WERI-Rb-1 (cell line): ENCODE measurements at regions not wholly inside any gene's neighbourhood (a gene's known extent, or its start where the extent isn't known, plus 50 kb on each side); places are given as distances from the start of the nearest gene placed in this dataset.
A peak's percentile ranks its signal among the peaks of the same experiment; 100 is the strongest.
"Not testable (repeated sequence)": the region's sequence is repeated elsewhere in the genome, so short reads cannot be mapped to it uniquely, and the experiment has no call there.

Source experiments
- DNase-seq: peaks from one replicate; pipeline ENCODE4 v3.0.0-alpha.2; 2020
- H3K27ac ChIP-seq: fragments of 250-450 bp; sonication (Bioruptor Pico); 2 replicates; pipeline ENCODE4 v1.5.1; 2020; ENCODE audit warnings: mild to moderate bottlenecking, moderate library complexity
- H3K27me3 ChIP-seq: fragments of 250-450 bp; sonication (Bioruptor Pico); 2 replicates; pipeline ENCODE4 v1.5.1; 2021; ENCODE audit warnings: mild to moderate bottlenecking, low read depth, moderate library complexity; ENCODE audit not compliant: insufficient read depth, severe bottlenecking
- H3K36me3 ChIP-seq: fragments of 250-450 bp; sonication (Bioruptor Pico); 2 replicates; pipeline ENCODE4 v1.5.1; 2020; ENCODE audit warnings: mild to moderate bottlenecking, moderate library complexity
- H3K4me3 ChIP-seq: 2 replicates; pipeline ENCODE4 v1.5.1; 2011; ENCODE audit warnings: low read depth, mild to moderate bottlenecking, control low read depth, low read length
- H3K9me3 ChIP-seq: fragments of 250-450 bp; sonication (Bioruptor Pico); 2 replicates; pipeline ENCODE4 v1.5.1; 2021; ENCODE audit warnings: mild to moderate bottlenecking, moderate library complexity; ENCODE audit not compliant: severe bottlenecking
- TF ChIP-seq, protein P1 (sequence below): IDR thresholded peaks from 2 replicates; pipeline ENCODE4 v1.5.1; 2011; ENCODE audit warnings: low read depth, mild to moderate bottlenecking, control low read depth, inconsistent platforms, low read length

DNA sequence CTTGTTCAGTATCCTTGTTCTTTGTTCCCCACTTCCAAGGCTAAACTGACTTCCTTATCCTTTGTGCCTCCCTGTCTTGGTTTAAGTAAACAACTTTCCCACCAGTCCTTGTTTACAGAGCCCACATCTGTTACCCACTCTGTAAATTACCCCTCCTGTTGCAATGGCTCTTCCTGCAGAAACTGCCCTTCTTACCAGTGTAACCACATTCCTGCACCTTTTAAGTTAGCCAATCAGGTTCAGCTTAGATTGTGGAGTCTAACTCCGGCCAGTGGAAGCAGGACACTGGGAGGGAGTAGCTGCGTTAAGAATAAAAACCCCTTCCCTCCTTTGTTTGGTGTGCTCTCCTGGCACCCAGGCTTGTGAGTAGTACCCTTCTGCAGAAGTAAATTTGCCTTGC is 360.9 kb downstream of the PRDM5 start:
- TF ChIP-seq, protein P1, sequence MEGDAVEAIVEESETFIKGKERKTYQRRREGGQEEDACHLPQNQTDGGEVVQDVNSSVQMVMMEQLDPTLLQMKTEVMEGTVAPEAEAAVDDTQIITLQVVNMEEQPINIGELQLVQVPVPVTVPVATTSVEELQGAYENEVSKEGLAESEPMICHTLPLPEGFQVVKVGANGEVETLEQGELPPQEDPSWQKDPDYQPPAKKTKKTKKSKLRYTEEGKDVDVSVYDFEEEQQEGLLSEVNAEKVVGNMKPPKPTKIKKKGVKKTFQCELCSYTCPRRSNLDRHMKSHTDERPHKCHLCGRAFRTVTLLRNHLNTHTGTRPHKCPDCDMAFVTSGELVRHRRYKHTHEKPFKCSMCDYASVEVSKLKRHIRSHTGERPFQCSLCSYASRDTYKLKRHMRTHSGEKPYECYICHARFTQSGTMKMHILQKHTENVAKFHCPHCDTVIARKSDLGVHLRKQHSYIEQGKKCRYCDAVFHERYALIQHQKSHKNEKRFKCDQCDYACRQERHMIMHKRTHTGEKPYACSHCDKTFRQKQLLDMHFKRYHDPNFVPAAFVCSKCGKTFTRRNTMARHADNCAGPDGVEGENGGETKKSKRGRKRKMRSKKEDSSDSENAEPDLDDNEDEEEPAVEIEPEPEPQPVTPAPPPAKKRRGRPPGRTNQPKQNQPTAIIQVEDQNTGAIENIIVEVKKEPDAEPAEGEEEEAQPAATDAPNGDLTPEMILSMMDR: no peak
- Histone ChIP-seq H3K27ac (no peak overlapping the region), H3K4me3 (no peak overlapping the region), H3K36me3 (no peaks in the 10 kb centered on the region), H3K27me3 (no peaks in the 10 kb centered on the region), H3K9me3 (peaks cover 3% of the 10 kb centered on the region)
- DNase-seq: no peak

DNA sequence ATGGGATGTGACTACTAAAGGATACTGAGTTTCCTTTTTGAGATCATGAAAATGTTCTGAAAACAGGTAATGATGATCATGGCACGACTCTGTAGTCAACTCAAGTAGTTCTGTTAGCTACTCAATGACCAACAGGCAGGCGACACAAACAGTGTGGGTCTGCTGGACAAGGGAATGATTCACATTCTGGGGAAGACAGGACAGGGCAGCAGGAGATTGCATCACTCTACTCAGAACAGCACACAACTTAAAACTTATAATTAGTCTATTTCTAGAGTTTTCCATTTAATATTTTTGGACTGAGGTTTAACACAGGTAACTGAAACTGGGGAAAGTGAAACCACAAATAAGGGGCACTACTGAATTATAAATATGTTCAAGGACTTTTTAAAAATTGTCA is 365.2 kb downstream of the PRDM5 start:
- TF ChIP-seq, protein P1: no peak
- no peaks in the 10 kb centered on the region for H3K36me3 ChIP-seq
- peaks cover 3% of the 10 kb centered on the region for H3K9me3 ChIP-seq
- H3K27me3 ChIP-seq: no peaks in the 10 kb centered on the region
- no peak for DNase-seq
- H3K27ac ChIP-seq: no peak overlapping the region
- H3K4me3 ChIP-seq: no peak overlapping the region

DNA sequence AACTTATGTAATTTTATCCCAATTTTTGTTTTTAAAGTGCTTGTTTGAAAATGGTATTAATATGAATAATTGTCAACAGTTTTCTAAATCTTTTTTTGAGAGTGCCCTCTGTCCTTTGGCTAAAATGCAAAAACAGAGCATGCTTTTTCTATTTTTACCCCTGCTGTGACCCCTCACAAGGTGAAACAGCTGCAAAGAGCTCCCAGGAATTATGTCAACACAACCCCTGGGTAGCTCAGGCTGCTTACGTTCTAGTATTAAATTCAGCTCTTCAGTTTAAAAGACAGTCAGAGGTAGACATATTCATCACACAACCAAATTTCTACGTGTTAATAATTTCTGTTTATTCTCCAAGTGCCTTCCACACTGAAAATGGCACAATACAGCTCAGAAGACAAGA is 367.5 kb downstream of the PRDM5 start:
- TF ChIP-seq, protein P1: no peak
- H3K9me3 ChIP-seq: no peaks in the 10 kb centered on the region
- H3K36me3 ChIP-seq: no peaks in the 10 kb centered on the region
- H3K27me3 ChIP-seq: no peaks in the 10 kb centered on the region
- no peak overlapping the region for H3K4me3 ChIP-seq
- no peak for DNase-seq
- H3K27ac ChIP-seq: no peak overlapping the region

DNA sequence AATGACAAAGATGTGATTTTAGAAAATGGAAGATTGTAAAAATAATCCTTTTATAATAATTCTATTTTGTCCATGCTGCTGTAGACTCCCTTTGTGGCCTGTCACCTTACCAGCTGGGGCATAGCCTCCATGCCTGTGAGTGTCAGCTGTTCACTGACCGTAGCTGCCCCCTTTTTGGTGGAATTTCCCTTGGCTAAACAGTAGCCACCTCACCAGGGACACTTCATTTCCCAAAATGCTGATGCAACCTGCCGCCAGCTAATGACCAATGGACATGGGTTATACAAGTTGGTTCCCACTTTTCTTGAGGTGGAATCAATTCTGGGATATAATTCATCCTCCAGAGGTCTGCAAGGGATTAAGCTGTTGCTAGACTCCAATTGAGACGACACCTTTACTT is 368.4 kb downstream of the PRDM5 start:
- Histone ChIP-seq H3K27ac (no peak overlapping the region), H3K27me3 (no peaks in the 10 kb centered on the region), H3K36me3 (no peaks in the 10 kb centered on the region), H3K4me3 (no peak overlapping the region), H3K9me3 (no peaks in the 10 kb centered on the region)
- TF ChIP-seq, protein P1: no peak
- no peak for DNase-seq

DNA sequence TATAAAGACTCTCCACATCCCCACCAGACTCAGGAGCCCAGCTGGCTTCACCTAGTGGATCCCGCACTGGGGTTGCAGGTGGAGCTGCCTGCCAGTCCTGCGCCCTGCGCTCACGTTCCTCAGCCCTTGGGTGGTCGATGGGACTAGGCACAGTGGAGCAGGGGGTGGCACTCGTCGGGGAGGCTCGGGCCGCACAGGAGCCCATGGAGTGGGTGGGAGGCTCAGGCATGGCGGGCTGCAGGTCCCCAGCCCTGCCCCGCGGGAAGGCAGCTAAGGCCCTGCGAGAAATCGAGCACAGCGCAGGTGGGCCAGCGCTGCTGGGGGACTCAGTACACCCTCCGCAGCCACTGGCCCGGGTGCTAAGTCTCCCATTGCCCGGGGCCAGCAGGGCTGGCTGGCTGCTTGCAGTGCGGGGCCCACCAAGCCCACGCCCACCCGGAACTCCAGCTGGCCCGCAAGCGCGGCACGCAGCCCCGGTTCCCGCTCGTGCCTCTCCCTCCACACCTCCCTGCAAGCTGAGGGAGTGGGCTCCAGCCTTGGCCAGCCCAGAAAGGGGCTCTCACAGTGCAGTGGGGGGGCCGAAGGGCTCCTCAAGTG is 371.8 kb downstream of the PRDM5 start:
- not testable (repeated sequence) for H3K4me3 ChIP-seq, DNase-seq, H3K27ac ChIP-seq, H3K36me3 ChIP-seq, H3K9me3 ChIP-seq, H3K27me3 ChIP-seq

DNA sequence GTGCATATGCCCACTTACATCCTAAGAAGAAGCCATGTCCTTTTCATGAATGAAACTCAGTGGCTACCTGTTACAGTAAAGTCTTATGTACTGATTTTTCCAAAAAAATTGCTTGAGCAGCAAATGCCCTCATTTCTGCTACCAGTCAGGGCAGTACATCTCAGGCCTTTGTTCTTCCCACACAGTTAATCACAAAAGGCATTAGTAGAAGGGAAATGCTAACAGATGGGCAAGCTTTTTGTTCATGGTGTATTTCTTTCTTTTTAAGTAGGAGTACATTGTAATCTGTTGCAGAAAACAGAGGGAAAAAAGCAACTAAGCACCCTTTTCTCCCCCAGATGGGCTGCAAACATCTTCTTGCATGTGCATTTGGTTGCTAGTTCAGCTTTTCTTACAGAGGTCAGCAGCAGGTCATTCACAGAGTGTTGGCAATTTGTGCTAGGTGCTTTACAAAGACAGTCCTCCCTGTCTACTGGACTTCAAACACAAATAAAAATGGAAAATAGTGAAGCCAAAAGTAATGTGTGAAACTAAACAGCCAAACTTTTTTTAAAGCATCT is 373.4 kb downstream of the PRDM5 start:
- TF ChIP-seq, protein P1: no peak
- no peak for DNase-seq
- Histone ChIP-seq H3K27ac (peak overlapping the region; percentile 13), H3K27me3 (no peaks in the 10 kb centered on the region), H3K36me3 (no peaks in the 10 kb centered on the region), H3K4me3 (no peak overlapping the region), H3K9me3 (no peaks in the 10 kb centered on the region)
